OCI-LY7 (cell line): ENCODE measurements at regions not wholly inside any gene's neighbourhood (a gene's known extent, or its start where the extent isn't known, plus 50 kb on each side); places are given as distances from the start of the nearest gene placed in this dataset.

ENCODE experiments used
- BruUV-seq: library from RNA; stranded (reverse); fragments of 400-500 nt; replicated peaks from 2 replicates; lab custom pipeline; 2021; lab: Mats Ljungman, UMichigan
- CTCF ChIA-PET: fragments of 300-600 bp; sonication (Branson Sonifier 250); formaldehyde crosslinking; loops from one replicate; lab custom pipeline; 2022; ENCODE audit warnings: antibody characterized with exemption; ENCODE audit not compliant: unreplicated experiment; lab: Charles Lee
- POLR2A ChIA-PET: fragments of 300-600 bp; sonication (Branson Sonifier 250); formaldehyde crosslinking; loops from one replicate; lab custom pipeline; 2022; ENCODE audit warnings: antibody characterized with exemption; lab: Charles Lee
- DNase-seq: peaks from one replicate; pipeline ENCODE4 v3.0.0-alpha.2; 2015; ENCODE audit warnings: low spot score
- H2AFZ ChIP-seq: fragments of 200-600 bp; sonication (generic), shearing (Covaris generic); 2 replicates; pipeline ENCODE4 v1.6.1; 2014; ENCODE audit warnings: mild to moderate bottlenecking, antibody characterized with exemption, low read length, moderate library complexity
- H3K27ac ChIP-seq: fragments of 200-600 bp; sonication (generic); 2 replicates; pipeline ENCODE4 v1.5.1; 2014; ENCODE audit warnings: mixed run types, low read depth, mild to moderate bottlenecking, moderate library complexity, low read length, inconsistent platforms; ENCODE audit not compliant: poor library complexity, severe bottlenecking
- H3K36me3 ChIP-seq: fragments of 200-600 bp; sonication (generic); 2 replicates; pipeline ENCODE4 v1.6.1; 2014; ENCODE audit warnings: mild to moderate bottlenecking, antibody characterized with exemption, low read length, moderate library complexity, mixed read lengths; ENCODE audit not compliant: insufficient read depth
- H3K4me1 ChIP-seq: fragments of 200-600 bp; sonication (generic); 2 replicates; pipeline ENCODE4 v1.5.1; 2014; ENCODE audit warnings: mild to moderate bottlenecking, low read length; ENCODE audit not compliant: insufficient read depth, poor library complexity, severe bottlenecking
- H3K4me2 ChIP-seq: fragments of 200-600 bp; sonication (generic); 2 replicates; pipeline ENCODE4 v1.6.1; 2014; ENCODE audit warnings: mild to moderate bottlenecking, low read length
- H3K4me3 ChIP-seq: fragments of 200-600 bp; sonication (generic); 2 replicates; pipeline ENCODE4 v1.5.1; 2014; ENCODE audit warnings: mild to moderate bottlenecking, low read depth, low read length; ENCODE audit not compliant: poor library complexity, severe bottlenecking
- H3K79me2 ChIP-seq: fragments of 200-600 bp; sonication (generic); 2 replicates; pipeline ENCODE4 v1.6.1; 2016; ENCODE audit warnings: low read depth, mild to moderate bottlenecking, low read length, moderate library complexity, mixed read lengths; ENCODE audit not compliant: insufficient read depth
- H3K9me2 ChIP-seq: fragments of 200-600 bp; sonication (generic); 2 replicates; pipeline ENCODE4 v1.6.1; 2016; ENCODE audit warnings: mild to moderate bottlenecking, low read length, mixed read lengths; ENCODE audit not compliant: insufficient read depth
- H3K9me3 ChIP-seq: fragments of 200-600 bp; sonication (generic); 2 replicates; pipeline ENCODE4 v1.6.1; 2014; ENCODE audit warnings: mild to moderate bottlenecking, mixed run types, low read length, mixed read lengths
- H4K20me1 ChIP-seq: fragments of 200-600 bp; sonication (generic); 2 replicates; pipeline ENCODE4 v1.6.1; 2014; ENCODE audit warnings: mild to moderate bottlenecking, antibody characterized with exemption, low read length, moderate library complexity, mixed read lengths; ENCODE audit not compliant: insufficient read depth
- EZH2phosphoT487 ChIP-seq: fragments of 200-600 bp; sonication (generic); IDR thresholded peaks from 2 replicates; pipeline ENCODE4 v1.6.1; 2018; ENCODE audit warnings: low read depth, borderline replicate concordance, mild to moderate bottlenecking, mixed run types, antibody characterized with exemption, low read length, moderate library complexity, mixed read lengths
- intact Hi-C: fragments of 100-400 bp; cut with micrococcal nuclease; formaldehyde crosslinking; loops from one replicate; pipeline ENCODE4 v1.10.0; 2022; ENCODE audit not compliant: unreplicated experiment
- TF ChIP-seq, protein P1 (sequence below): fragments of 200-600 bp; sonication (generic); conservative IDR thresholded peaks from 2 replicates; pipeline ENCODE4 v1.5.1; 2014; ENCODE audit warnings: mild to moderate bottlenecking, antibody characterized with exemption, low read length, moderate library complexity, mixed read lengths

DNA sequence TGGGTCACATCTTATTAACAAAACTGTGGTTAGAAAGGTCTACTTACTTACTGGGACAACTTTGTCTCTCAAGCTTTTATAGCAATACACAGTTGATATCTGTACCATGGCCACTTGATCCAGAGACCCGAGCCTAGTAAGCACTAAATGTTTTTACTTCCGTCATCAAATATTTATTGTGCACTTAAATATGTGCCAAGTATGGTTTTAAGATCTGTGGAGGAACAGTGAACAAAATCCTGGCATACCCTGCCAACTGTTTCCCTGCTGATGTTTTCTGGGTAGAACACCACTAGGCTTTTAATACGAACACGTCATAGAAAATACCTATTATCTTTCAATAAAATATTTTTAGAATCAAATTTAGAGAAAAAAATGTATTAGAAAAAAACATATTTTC lies 574.8 kb downstream of the HACE1 start:
- Histone ChIP-seq H2AFZ (no peak overlapping the region), H3K4me2 (no peak overlapping the region), H3K36me3 (no peaks in the 10 kb centered on the region), H3K9me2 (no peaks in the 10 kb centered on the region), H4K20me1 (no peaks in the 10 kb centered on the region; the same call in 1 of the 2 replicates), H3K4me3 (no peak overlapping the region), H3K9me3 (no peaks in the 10 kb centered on the region), H3K4me1 (no peaks in the 10 kb centered on the region), H3K79me2 (no peaks in the 10 kb centered on the region), H3K27ac (no peak overlapping the region)
- no TSS peak for BruUV-seq
- no peak for TF ChIP-seq EZH2phosphoT487
- TF ChIP-seq, protein P1, sequence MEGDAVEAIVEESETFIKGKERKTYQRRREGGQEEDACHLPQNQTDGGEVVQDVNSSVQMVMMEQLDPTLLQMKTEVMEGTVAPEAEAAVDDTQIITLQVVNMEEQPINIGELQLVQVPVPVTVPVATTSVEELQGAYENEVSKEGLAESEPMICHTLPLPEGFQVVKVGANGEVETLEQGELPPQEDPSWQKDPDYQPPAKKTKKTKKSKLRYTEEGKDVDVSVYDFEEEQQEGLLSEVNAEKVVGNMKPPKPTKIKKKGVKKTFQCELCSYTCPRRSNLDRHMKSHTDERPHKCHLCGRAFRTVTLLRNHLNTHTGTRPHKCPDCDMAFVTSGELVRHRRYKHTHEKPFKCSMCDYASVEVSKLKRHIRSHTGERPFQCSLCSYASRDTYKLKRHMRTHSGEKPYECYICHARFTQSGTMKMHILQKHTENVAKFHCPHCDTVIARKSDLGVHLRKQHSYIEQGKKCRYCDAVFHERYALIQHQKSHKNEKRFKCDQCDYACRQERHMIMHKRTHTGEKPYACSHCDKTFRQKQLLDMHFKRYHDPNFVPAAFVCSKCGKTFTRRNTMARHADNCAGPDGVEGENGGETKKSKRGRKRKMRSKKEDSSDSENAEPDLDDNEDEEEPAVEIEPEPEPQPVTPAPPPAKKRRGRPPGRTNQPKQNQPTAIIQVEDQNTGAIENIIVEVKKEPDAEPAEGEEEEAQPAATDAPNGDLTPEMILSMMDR, result no peak
- DNase-seq, result no peak
- ChIA-PET POLR2A (no interaction called here), CTCF (no interaction called here)
- intact Hi-C loops, result loop anchor here (5.0 kb wide), 1 partner anchor 242 kb away; no protein-coding TSS in a partner anchor

DNA sequence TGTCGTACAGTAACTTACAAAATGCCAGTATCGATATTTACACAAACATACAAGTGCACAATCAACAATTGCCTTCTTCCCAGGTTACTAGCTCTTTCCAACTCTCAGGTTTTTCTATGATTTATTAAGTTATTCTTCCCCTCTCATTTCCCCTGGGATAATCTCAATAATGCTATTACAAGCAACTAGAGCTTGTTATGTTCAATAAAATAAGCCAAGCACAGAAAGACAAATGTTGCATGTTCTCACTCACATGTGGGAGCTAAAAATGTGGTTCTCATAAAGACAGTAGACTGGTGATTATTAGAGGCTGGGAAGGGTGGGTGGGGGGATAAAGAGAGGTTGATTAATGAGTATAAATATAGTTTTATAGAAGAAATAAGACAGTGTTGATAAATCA lies 577.1 kb downstream of the HACE1 start:
- ChIA-PET CTCF (no interaction called here), POLR2A (interaction anchor here (0.6 to 1.7 kb wide), 2 partner anchors 10 to 1803 kb away, joined by 3 to 4 read pairs; no protein-coding TSS in a partner anchor)
- intact Hi-C loops, result loop anchor here (5.0 kb wide), 1 partner anchor 245 kb away; no protein-coding TSS in a partner anchor
- Histone ChIP-seq H3K4me1 (no peaks in the 10 kb centered on the region), H3K4me2 (no peak overlapping the region), H3K36me3 (no peaks in the 10 kb centered on the region), H4K20me1 (no peaks in the 10 kb centered on the region; the same call in 1 of the 2 replicates), H3K9me3 (no peaks in the 10 kb centered on the region), H3K4me3 (no peak overlapping the region), H3K9me2 (no peaks in the 10 kb centered on the region), H2AFZ (no peak overlapping the region), H3K27ac (no peak overlapping the region), H3K79me2 (no peaks in the 10 kb centered on the region)
- BruUV-seq, result no TSS peak
- DNase-seq, result no peak
- TF ChIP-seq, protein P1, result no peak
- no peak for TF ChIP-seq EZH2phosphoT487

DNA sequence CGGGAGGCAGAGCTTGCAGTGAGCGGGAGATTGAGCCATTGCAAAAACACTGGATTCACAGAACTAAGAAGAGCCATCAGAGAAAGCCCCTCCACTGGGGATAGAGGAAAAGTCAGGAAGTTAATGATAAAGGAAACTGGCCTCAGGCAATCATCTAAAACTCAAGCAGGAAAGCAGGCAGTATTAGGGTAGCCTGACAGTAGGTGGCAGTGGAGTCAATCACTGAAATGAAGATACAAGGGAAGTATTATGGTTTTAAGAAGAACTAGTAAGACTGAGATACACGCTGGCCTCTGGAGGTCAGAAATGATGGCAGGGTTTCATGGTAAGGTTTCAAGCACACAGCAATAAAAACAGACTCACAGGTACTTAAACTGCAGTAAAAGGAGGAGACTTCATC lies 578.3 kb downstream of the HACE1 start:
- Histone ChIP-seq H3K4me1 (no peaks in the 10 kb centered on the region), H3K4me3 (no peak overlapping the region), H4K20me1 (no peaks in the 10 kb centered on the region; the same call in 1 of the 2 replicates), H2AFZ (no peak overlapping the region), H3K79me2 (no peaks in the 10 kb centered on the region), H3K9me2 (no peaks in the 10 kb centered on the region), H3K27ac (no peak overlapping the region), H3K36me3 (no peaks in the 10 kb centered on the region), H3K9me3 (no peaks in the 10 kb centered on the region), H3K4me2 (no peak overlapping the region)
- intact Hi-C loops, result loop anchor here (5.0 kb wide), 1 partner anchor 246 kb away; no protein-coding TSS in a partner anchor
- DNase-seq, result peak; percentile 4
- ChIA-PET CTCF (no interaction called here), POLR2A (no interaction called here)
- no TSS peak for BruUV-seq
- TF ChIP-seq, protein P1, result peak; percentile 39; the same call in 1 of the 2 replicates
- no peak for TF ChIP-seq EZH2phosphoT487
